Thyroid gland (tissue), 4 donors: ENCODE measurements at regions not wholly inside any gene's neighbourhood (a gene's known extent, or its start where the extent isn't known, plus 50 kb on each side); places are given as distances from the start of the nearest gene placed in this dataset.
A peak's percentile ranks its signal among the peaks of the same experiment; 100 is the strongest.

Source experiments
- DNase-seq, 2 donors: peaks; one replicate each; pipeline ENCODE4 v3.0.0-alpha.2; 2019
- H3K27ac ChIP-seq, 3 donors: fragments of 200-600 bp; sonication (generic); 1 replicate in 2 of 3; 2 replicates in 1 of 3; pipeline ENCODE4 v1.5.1; 2016 to 2019; ENCODE audit warnings: mild to moderate bottlenecking in 1 of 3, moderate library complexity in 1 of 3
- H3K27me3 ChIP-seq: fragments of 200-600 bp; sonication (generic); one replicate; pipeline ENCODE4 v1.5.1; 2019
- H3K36me3 ChIP-seq, 2 donors: fragments of 200-600 bp; sonication (generic); one replicate each; pipeline ENCODE4 v1.5.1; 2016 to 2019
- H3K4me1 ChIP-seq, 2 donors: fragments of 200-600 bp; sonication (generic); one replicate each; pipeline ENCODE4 v1.5.1; 2017 to 2019
- H3K4me3 ChIP-seq, 3 donors: fragments of 200-600 bp; sonication (generic); replicated peaks in 1 of 3; 1 replicate in 2 of 3; 2 replicates in 1 of 3; pipeline ENCODE4 v1.5.1; 2016; ENCODE audit warnings: mild to moderate bottlenecking in 1 of 3
- H3K9me3 ChIP-seq: fragments of 200-600 bp; sonication (generic); one replicate; pipeline ENCODE4 v1.5.1; 2017
- CTCF ChIP-seq, 6 experiments: fragments of 200-600 bp in 3 of 6; fragments of 450-650 bp in 3 of 6; sonication (generic) in 3 of 6; IDR thresholded peaks; one replicate each; pipeline ENCODE4 v1.5.1; 2016 to 2019; ENCODE audit warnings: antibody characterized with exemption in 6 of 6, mild to moderate bottlenecking in 2 of 6, inconsistent platforms in 1 of 6, moderate library complexity in 1 of 6
- POLR2A ChIP-seq, 2 donors: fragments of 450-650 bp; IDR thresholded peaks; one replicate each; pipeline ENCODE4 v1.6.1; 2017; ENCODE audit warnings: antibody characterized with exemption in 2 of 2, mild to moderate bottlenecking in 2 of 2, moderate library complexity in 1 of 2
- WGBS, 2 donors: methylation state at CpG; one replicate each; pipeline ENCODE4 v1.1.5; 2017; 5-methylcytosine and 5-hydroxymethylcytosine counted together
- intact Hi-C: fragments of 100-400 bp; cut with DNase I; formaldehyde crosslinking; loops from one replicate; pipeline ENCODE4 v1.15.1; 2023

- no peak for DNase-seq
- 77 to 84% methylated on average over 5 of the region's 5 CpGs for WGBS, 2 donors
- Histone ChIP-seq H3K36me3 (no peaks in the 10 kb centered on the region), H3K9me3 (no peaks in the 10 kb centered on the region), H3K27ac (no peak overlapping the region), H3K4me3 (no peak overlapping the region), H3K27me3 (no peaks in the 10 kb centered on the region), H3K4me1 (peaks cover 5 to 17% of the 10 kb centered on the region in 2 donors)
- TF ChIP-seq CTCF (IDR thresholded peaks at IDR 0.05) (no peak), POLR2A (IDR thresholded peaks at IDR 0.05) (no peak)
- intact Hi-C loops, result no loop called here
These were observed 81.4 kb upstream of the DAB2 start for GRCh38 chr5:39506211-39506610.

GRCh38 chr5:39505791-39506190, 81.0 kb upstream of the DAB2 start:
- Histone ChIP-seq H3K4me1 (peaks cover 5 to 19% of the 10 kb centered on the region in 2 donors), H3K4me3 (no peak overlapping the region), H3K27ac (no peak overlapping the region), H3K27me3 (no peaks in the 10 kb centered on the region), H3K36me3 (no peaks in the 10 kb centered on the region), H3K9me3 (no peaks in the 10 kb centered on the region)
- DNase-seq, result no peak
- intact Hi-C loops, result no loop called here
- TF ChIP-seq POLR2A (IDR thresholded peaks at IDR 0.05), result no peak
- TF ChIP-seq CTCF (IDR thresholded peaks at IDR 0.05), result no peak
- WGBS, 2 donors, result 80 to 89% methylated on average over 5 of the region's 5 CpGs

GRCh38 chr5:39505363-39505762, 80.6 kb upstream of the DAB2 start:
- Histone ChIP-seq H3K27ac (no peak overlapping the region), H3K4me3 (no peak overlapping the region)
- DNase-seq, result no peak

GRCh38 chr5:39503155-39503554, 78.4 kb upstream of the DAB2 start:
- TF ChIP-seq POLR2A (IDR thresholded peaks at IDR 0.05), result no peak
- no peak for TF ChIP-seq CTCF (IDR thresholded peaks at IDR 0.05)
- peak overlapping the region in 1 of 3 donors; percentile 35 for H3K27ac ChIP-seq
- no peaks in the 10 kb centered on the region for H3K9me3 ChIP-seq
- H3K4me3 ChIP-seq, result no peak overlapping the region
- intact Hi-C loops, result no loop called here
- DNase-seq, result no peak
- H3K36me3 ChIP-seq, result no peaks in the 10 kb centered on the region
- 69 to 80% methylated on average over 1 of the region's 1 CpG for WGBS, 2 donors
- H3K27me3 ChIP-seq, result no peaks in the 10 kb centered on the region
- peaks cover 5 to 19% of the 10 kb centered on the region in 2 donors for H3K4me1 ChIP-seq

More at GRCh38 chr5:39505363-39505762, 80.6 kb upstream of the DAB2 start:
- Histone ChIP-seq H3K9me3 (no peaks in the 10 kb centered on the region), H3K4me1 (peaks cover 5 to 19% of the 10 kb centered on the region in 2 donors), H3K36me3 (no peaks in the 10 kb centered on the region), H3K27me3 (no peaks in the 10 kb centered on the region)
- intact Hi-C loops, result no loop called here
- TF ChIP-seq CTCF (IDR thresholded peaks at IDR 0.05) (no peak), POLR2A (IDR thresholded peaks at IDR 0.05) (no peak)

- WGBS, 2 donors, result 87 to 98% methylated on average over 6 of the region's 6 CpGs
- Histone ChIP-seq H3K27me3 (no peaks in the 10 kb centered on the region), H3K4me1 (peaks cover 5 to 19% of the 10 kb centered on the region in 2 donors), H3K27ac (peak overlapping the region in 2 of 3 donors; percentile 15 to 35), H3K36me3 (no peaks in the 10 kb centered on the region), H3K4me3 (no peak overlapping the region), H3K9me3 (no peaks in the 10 kb centered on the region)
- TF ChIP-seq POLR2A (IDR thresholded peaks at IDR 0.05), result no peak
- TF ChIP-seq CTCF (IDR thresholded peaks at IDR 0.05), result no peak
- intact Hi-C loops, result no loop called here
- no peak for DNase-seq
These were observed 77.9 kb upstream of the DAB2 start for GRCh38 chr5:39502704-39503103.
